Motor neuron (in vitro differentiated cells): ENCODE measurements at regions not wholly inside any gene's neighbourhood (a gene's known extent, or its start where the extent isn't known, plus 50 kb on each side); places are given as distances from the start of the nearest gene placed in this dataset.

Experiments
- ATAC-seq, 8 experiments: fragments of 200-7000 bp; cut with Tn5 transposase; replicated peaks in 6 of 8; 2 replicates each; pipeline ENCODE4 v1.8.0; 2021; ENCODE audit warnings: mild to moderate bottlenecking in 8 of 8, moderate library complexity in 8 of 8
- H3K27ac ChIP-seq, 2 donors: fragments of 250-450 bp; sonication (Bioruptor Pico); 2 replicates each; pipeline ENCODE4 v1.9.0; 2021; ENCODE audit warnings: antibody characterized with exemption in 2 of 2, mild to moderate bottlenecking in 2 of 2, moderate library complexity in 1 of 2
- H3K4me1 ChIP-seq, 2 donors: fragments of 250-450 bp; sonication (Bioruptor Pico); replicated peaks in 1 of 2; 2 replicates each; pipeline ENCODE4 v1.6.1; 2021; ENCODE audit warnings: antibody characterized with exemption in 2 of 2, mild to moderate bottlenecking in 2 of 2, moderate library complexity in 1 of 2
- H3K4me3 ChIP-seq, 5 donors: fragments of 250-450 bp; sonication (Bioruptor Pico); 2 replicates each; pipeline ENCODE4 v1.9.0; 2021; ENCODE audit warnings: antibody characterized with exemption in 5 of 5, mild to moderate bottlenecking in 5 of 5, moderate library complexity in 4 of 5
- WGBS, 10 experiments: fragments of 450-650 bp; shearing (Covaris generic); methylation state at CpG; one replicate each; pipeline ENCODE4 v1.0.0; 2022; 5-methylcytosine and 5-hydroxymethylcytosine counted together
- in situ Hi-C, 9 experiments: fragments of 400-800 bp; cut with MboI; loops; one replicate each; pipeline ENCODE4 v1.15.0; 2021; ENCODE audit warnings: low sequenced_read_pairs in 9 of 9, low pct_unique_long_range_greater_than_20kb in 2 of 9; ENCODE audit not compliant: unreplicated experiment in 9 of 9

GRCh38 chr3:184481984-184482671, 79.5 kb upstream of the EPHB3 start:
- Histone ChIP-seq H3K4me3 (no peak overlapping the region), H3K27ac (no peak overlapping the region), H3K4me1 (no peaks in the 10 kb centered on the region)
- WGBS, 10 experiments, result 33 to 93% (median 50%) methylated on average over 1 to 7 of the region's 7 CpGs; no CpG with 5 or more reads in 2 of the 10 experiments
- peak in 1 of 8 experiments; percentile 28 for ATAC-seq
- in situ Hi-C loops, result no loop called here

- Histone ChIP-seq H3K27ac (no peak overlapping the region), H3K4me1 (no peaks in the 10 kb centered on the region), H3K4me3 (no peak overlapping the region)
- in situ Hi-C loops, result no loop called here
- WGBS, 10 experiments, result 0 to 60% (median 28%) methylated on average over 1 to 2 of the region's 2 CpGs; no CpG with 5 or more reads in 2 of the 10 experiments
- no peak for ATAC-seq
Measured at GRCh38 chr3:184485241-184485640, 76.3 kb upstream of the EPHB3 start.

DNA sequence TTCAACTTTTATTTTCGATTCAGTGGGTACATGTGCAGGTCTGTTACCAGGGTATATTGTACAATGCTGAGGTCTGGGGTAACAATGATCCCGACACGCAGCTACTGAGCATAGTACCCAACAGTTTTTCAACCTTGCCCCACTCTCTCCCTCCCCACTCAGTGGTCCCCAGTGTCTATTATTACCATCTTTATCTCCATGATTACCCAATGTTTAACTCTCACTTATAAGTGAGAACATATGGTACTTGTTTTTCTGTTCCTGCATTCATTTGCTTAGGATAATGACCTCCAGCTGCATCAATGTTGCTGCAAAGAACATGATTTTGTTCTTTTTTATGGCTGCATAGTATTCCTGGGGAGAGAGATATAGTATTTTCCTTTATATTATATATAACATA, 75.7 kb upstream of the EPHB3 start:
- no peaks in the 10 kb centered on the region for H3K4me1 ChIP-seq
- H3K4me3 ChIP-seq, result no peak overlapping the region
- in situ Hi-C loops, result no loop called here
- no peak for ATAC-seq
- 0 to 100% (median 85%) methylated on average over 1 to 3 of the region's 3 CpGs; no CpG with 5 or more reads in 4 of the 10 experiments for WGBS, 10 experiments
- H3K27ac ChIP-seq, result no peak overlapping the region

- H3K4me1 ChIP-seq, result no peaks in the 10 kb centered on the region
- in situ Hi-C loops, result no loop called here
- no peak overlapping the region for H3K27ac ChIP-seq
- ATAC-seq, result peak in 2 of 8 experiments; percentile 18 to 42
- H3K4me3 ChIP-seq, result no peak overlapping the region
Measured at GRCh38 chr3:184486614-184487013, 75.0 kb upstream of the EPHB3 start.

- WGBS, 10 experiments, result 21 to 90% (median 58%) methylated on average over 1 to 6 of the region's 6 CpGs; no CpG with 5 or more reads in 1 of the 10 experiments
- in situ Hi-C loops, result no loop called here
- ATAC-seq, result no peak
- Histone ChIP-seq H3K4me3 (no peak overlapping the region), H3K4me1 (no peaks in the 10 kb centered on the region), H3K27ac (no peak overlapping the region)
Measured at GRCh38 chr3:184488577-184488976, 73.0 kb upstream of the EPHB3 start.

- no peak overlapping the region for H3K4me3 ChIP-seq
- in situ Hi-C loops, result no loop called here
- ATAC-seq, result peak in 3 of 8 experiments; percentile 42 to 66 (median 66)
- WGBS, 10 experiments, result 16 to 86% (median 63%) methylated on average over 1 to 3 of the region's 3 CpGs; no CpG with 5 or more reads in 2 of the 10 experiments
- H3K4me1 ChIP-seq, result no peaks in the 10 kb centered on the region
- H3K27ac ChIP-seq, result no peak overlapping the region
Measured at GRCh38 chr3:184489268-184489841, 72.2 kb upstream of the EPHB3 start.

DNA sequence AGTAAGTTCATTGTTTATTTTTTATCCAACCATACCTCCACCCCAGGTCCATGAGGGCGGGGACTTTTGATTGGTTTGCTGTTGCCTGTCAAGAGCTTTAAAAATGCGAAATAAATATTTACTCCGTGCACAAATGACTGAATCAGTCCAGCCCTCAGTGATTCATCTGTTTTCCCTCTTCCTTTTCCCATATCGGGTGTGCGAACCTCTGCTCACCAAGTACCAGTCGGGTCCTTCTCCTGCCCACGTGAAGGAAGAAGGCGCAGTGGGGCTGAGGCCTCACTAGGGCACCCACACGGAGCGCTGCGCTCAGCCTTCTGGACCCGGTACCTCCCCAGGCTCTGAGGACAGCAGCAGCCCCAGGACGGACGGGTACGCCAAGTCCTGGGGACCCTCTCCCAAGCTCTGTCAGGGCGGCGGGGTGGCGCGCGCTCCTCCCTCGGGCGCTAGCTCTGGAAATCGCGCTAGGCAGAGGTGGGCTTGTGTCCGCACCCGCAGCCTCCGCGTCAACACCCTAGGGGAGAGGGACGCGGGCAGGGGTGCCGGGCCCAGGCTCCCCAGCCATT, 70.5 kb upstream of the EPHB3 start:
- 0 to 100% (median 10%) methylated on average over 1 to 20 of the region's 31 CpGs; no CpG with 5 or more reads in 1 of the 10 experiments for WGBS, 10 experiments
- ATAC-seq, result peak in 3 of 8 experiments; percentile 48 to 87 (median 65)

DNA sequence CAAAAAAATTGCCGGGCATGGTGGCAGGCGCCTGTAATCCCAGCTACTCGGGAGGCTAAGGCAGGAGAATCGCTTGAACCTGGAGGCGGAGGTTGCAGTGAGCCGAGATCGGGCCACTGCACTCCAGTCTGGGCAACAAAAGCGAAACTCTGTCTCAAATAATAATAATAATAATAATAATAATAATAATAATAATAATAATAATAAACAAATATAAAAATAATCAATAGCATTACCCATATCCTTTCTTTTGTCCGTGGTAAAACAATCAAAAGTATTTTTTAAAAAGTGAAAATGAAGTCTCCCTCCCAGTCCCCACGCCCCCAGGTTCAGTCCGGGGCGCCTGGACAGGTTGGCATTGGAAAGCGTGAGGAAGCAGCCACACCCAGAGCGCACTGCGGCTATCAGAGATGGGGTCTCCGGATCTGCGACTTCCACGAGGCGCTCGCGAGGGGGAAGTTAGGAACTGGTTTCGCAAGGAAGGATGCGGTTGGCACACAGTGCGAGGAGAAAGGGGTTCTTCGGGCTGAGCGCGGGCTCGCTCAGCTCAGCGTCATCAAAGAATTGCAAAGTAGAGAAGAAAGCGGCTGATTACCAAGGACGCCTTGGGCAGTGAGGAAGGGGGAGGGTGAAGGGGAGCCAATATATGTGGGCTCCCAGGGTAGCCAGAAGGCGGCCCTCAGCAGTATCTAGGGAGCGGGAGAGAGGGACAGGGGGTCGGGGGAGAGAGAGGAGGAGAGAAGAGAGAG, 69.5 kb upstream of the EPHB3 start:
- in situ Hi-C loops, result no loop called here
- WGBS, 10 experiments, result 9 to 80% (median 53%) methylated on average over 1 to 13 of the region's 34 CpGs; no CpG with 5 or more reads in 1 of the 10 experiments
- ATAC-seq, result no peak
- peak overlapping the region in 1 of 5 donors; percentile 8 for H3K4me3 ChIP-seq
- no peaks in the 10 kb centered on the region for H3K4me1 ChIP-seq
- H3K27ac ChIP-seq, result no peak overlapping the region

More for the DNA sequence above, 70.5 kb upstream of the EPHB3 start:
- no peak overlapping the region for H3K4me3 ChIP-seq
- H3K27ac ChIP-seq, result no peak overlapping the region
- H3K4me1 ChIP-seq, result no peaks in the 10 kb centered on the region
- in situ Hi-C loops, result no loop called here

DNA sequence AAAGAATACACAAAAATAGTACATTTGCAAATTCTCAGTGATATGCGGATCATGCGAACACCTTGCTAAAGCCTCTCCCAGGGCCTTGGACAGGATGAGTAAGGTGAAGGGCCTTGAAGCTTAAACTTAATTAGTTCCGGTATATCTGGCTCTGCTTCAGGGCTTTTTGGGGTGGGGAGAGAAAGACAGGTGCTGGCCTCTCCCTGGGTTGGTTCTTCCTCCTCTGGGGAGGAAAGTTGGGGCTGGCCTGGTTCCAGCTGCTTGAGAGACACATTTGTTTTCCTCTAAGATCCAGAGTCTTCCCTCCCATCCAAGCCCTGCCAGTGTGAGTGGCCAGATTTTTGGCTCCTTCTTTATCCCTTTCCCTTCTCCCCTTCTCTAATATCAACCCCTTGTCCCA, 64.7 kb upstream of the EPHB3 start:
- H3K27ac ChIP-seq, result no peak overlapping the region
- in situ Hi-C loops, result no loop called here
- H3K4me3 ChIP-seq, result no peak overlapping the region
- 85 to 100% (median 94%) methylated on average over 2 to 3 of the region's 3 CpGs; no CpG with 5 or more reads in 5 of the 10 experiments for WGBS, 10 experiments
- peak in 1 of 8 experiments; percentile 41 for ATAC-seq
- peaks cover 0 to 7% of the 10 kb centered on the region in 2 donors for H3K4me1 ChIP-seq

DNA sequence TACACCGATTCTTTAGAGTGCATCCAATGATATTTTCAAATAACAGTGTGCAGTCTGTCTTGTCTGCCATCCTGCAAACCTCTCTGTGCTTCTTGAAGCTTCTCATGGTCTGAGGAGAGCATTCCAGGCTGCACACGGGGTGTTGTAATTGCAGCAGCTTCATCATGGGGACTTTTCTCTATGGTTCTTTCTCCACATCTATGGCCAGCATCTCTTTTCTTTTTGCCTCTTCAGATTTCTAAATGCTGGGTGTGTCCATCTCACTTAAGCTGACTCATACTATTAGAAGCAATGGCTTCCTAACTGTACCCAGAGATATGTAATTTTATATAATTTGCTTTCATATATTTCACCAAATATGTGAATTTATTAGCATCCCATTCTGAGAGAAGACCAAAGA, 63.8 kb upstream of the EPHB3 start:
- in situ Hi-C loops, result no loop called here
- Histone ChIP-seq H3K4me3 (no peak overlapping the region), H3K27ac (no peak overlapping the region), H3K4me1 (peaks cover 0 to 7% of the 10 kb centered on the region in 2 donors)
- WGBS, 10 experiments, result 20 to 83% (median 50%) methylated on average over 1 to 2 of the region's 2 CpGs; no CpG with 5 or more reads in 3 of the 10 experiments
- ATAC-seq, result peak in 2 of 8 experiments; percentile 76 to 80

- no peak for ATAC-seq
Measured at GRCh38 chr3:184498986-184499606, 62.5 kb upstream of the EPHB3 start.

DNA sequence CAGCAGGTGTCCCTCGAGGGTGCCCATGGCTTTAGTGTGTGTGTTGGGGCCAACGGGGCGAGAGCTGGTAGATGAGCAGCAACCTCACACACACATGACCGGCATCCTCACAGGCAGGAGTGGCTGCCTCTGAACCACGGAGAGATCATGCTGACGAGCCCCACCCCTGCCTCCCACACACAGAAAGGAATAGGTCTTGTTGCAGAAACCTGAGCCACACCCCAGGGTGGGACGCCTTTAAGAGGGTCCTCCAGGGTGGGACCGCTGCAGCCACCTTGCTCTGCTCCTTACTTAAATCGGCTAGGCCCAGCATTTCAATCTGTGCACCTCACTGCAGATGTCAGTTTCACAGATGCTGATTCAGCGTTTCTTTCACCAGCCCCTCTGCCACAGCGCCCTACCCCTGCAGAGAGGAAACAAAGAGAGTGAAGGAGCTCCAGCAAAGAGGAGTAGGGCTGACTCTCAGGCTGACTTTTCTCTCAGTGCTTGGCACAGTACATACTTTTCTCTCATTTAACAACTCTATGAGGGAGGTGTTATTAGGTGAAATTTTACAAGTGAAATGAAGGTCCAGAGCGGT, 61.2 kb upstream of the EPHB3 start:
- ATAC-seq, result peak in 4 of 8 experiments; percentile 37 to 70 (median 47)
- WGBS, 10 experiments, result 0 to 100% (median 43%) methylated on average over 1 to 3 of the region's 12 CpGs; no CpG with 5 or more reads in 3 of the 10 experiments
- in situ Hi-C loops, result no loop called here
- Histone ChIP-seq H3K27ac (no peak overlapping the region), H3K4me1 (peaks cover 0 to 7% of the 10 kb centered on the region in 2 donors), H3K4me3 (no peak overlapping the region)

More at GRCh38 chr3:184498986-184499606, 62.5 kb upstream of the EPHB3 start:
- 42 to 88% (median 80%) methylated on average over 2 to 10 of the region's 12 CpGs; no CpG with 5 or more reads in 1 of the 10 experiments for WGBS, 10 experiments
- Histone ChIP-seq H3K4me1 (peaks cover 0 to 7% of the 10 kb centered on the region in 2 donors), H3K27ac (no peak overlapping the region), H3K4me3 (no peak overlapping the region)
- in situ Hi-C loops, result no loop called here
